HepG2 (cell line): ENCODE measurements at regions not wholly inside any gene's neighbourhood (a gene's known extent, or its start where the extent isn't known, plus 50 kb on each side); places are given as distances from the start of the nearest gene placed in this dataset.

Source experiments
- CREM ChIP-seq, 2 experiments: sonication (generic) in 1 of 2; formaldehyde crosslinking in 1 of 2; IDR thresholded peaks; 2 replicates each; pipeline versions ENCODE4 v1.4.0 to v1.6.1; 2016 to 2020; ENCODE audit warnings: antibody characterized with exemption in 1 of 2, mild to moderate bottlenecking in 1 of 2, missing genetic modification reagents in 1 of 2
- FOXM1 ChIP-seq: sonication (generic); formaldehyde crosslinking; IDR thresholded peaks from 2 replicates; pipeline ENCODE4 v1.5.0; 2020; ENCODE audit warnings: missing genetic modification reagents
- HOXA5 ChIP-seq: sonication (generic); formaldehyde crosslinking; IDR thresholded peaks from 2 replicates; pipeline ENCODE4 v1.4.0; 2020; ENCODE audit warnings: missing genetic modification reagents
- KDM4B ChIP-seq: sonication (generic); formaldehyde crosslinking; IDR thresholded peaks from 2 replicates; pipeline ENCODE4 v1.4.0; 2020; ENCODE audit warnings: missing genetic modification reagents
- KLF11 ChIP-seq: IDR thresholded peaks from 2 replicates; pipeline ENCODE4 v1.6.1; 2016; ENCODE audit warnings: missing compliant biosample characterization
- NR2F6 ChIP-seq, 2 experiments: IDR thresholded peaks; 2 replicates each; pipeline ENCODE4 v1.6.1; 2016; ENCODE audit warnings: antibody characterized with exemption in 1 of 2, mild to moderate bottlenecking in 1 of 2
- SIX4 ChIP-seq: sonication (generic); formaldehyde crosslinking; IDR thresholded peaks from 2 replicates; pipeline ENCODE4 v1.4.0; 2020; ENCODE audit warnings: missing genetic modification reagents
- SMAD3 ChIP-seq: sonication (generic); formaldehyde crosslinking; IDR thresholded peaks from 2 replicates; pipeline ENCODE4 v1.4.0; 2020; ENCODE audit warnings: missing genetic modification reagents
- TBL1XR1 ChIP-seq: fragments of 150-350 bp; IDR thresholded peaks from 2 replicates; pipeline ENCODE4 v1.6.1; 2014; ENCODE audit warnings: borderline replicate concordance, low read length; ENCODE audit not compliant: partially characterized antibody
- TOPORS ChIP-seq: sonication (generic); formaldehyde crosslinking; IDR thresholded peaks from 2 replicates; pipeline ENCODE4 v1.8.0; 2023; ENCODE audit warnings: mild to moderate bottlenecking, missing genetic modification reagents
- ZFP1 ChIP-seq: IDR thresholded peaks from 2 replicates; pipeline ENCODE4 v1.6.1; 2016
- ZNF337 ChIP-seq: sonication (generic); formaldehyde crosslinking; IDR thresholded peaks from 2 replicates; pipeline ENCODE4 v1.5.1; 2020; ENCODE audit warnings: missing genetic modification reagents, low read depth, mild to moderate bottlenecking, borderline replicate concordance
- TF ChIP-seq, protein P1 (sequence below), 2 experiments: sonication (generic) in 1 of 2; formaldehyde crosslinking in 1 of 2; IDR thresholded peaks; 2 replicates each; pipeline versions ENCODE4 v1.4.0 to v1.6.1; 2016 to 2020; ENCODE audit warnings: borderline replicate concordance in 1 of 2, low read depth in 1 of 2, mild to moderate bottlenecking in 1 of 2, missing genetic modification reagents in 1 of 2
- TF ChIP-seq, protein P2 (sequence below): sonication (generic); formaldehyde crosslinking; IDR thresholded peaks from 2 replicates; pipeline ENCODE4 v1.8.0; 2022; ENCODE audit warnings: mild to moderate bottlenecking, missing genetic modification reagents, borderline replicate concordance
- TF ChIP-seq, protein P3 (sequence below): sonication (generic); formaldehyde crosslinking; IDR thresholded peaks from 2 replicates; pipeline ENCODE4 v1.5.0; 2020; ENCODE audit warnings: mild to moderate bottlenecking, missing genetic modification reagents, borderline replicate concordance
- TF ChIP-seq, protein P4 (sequence below): IDR thresholded peaks from 2 replicates; pipeline ENCODE4 v1.6.1; 2016
- TF ChIP-seq, protein P5 (sequence below): IDR thresholded peaks from 2 replicates; pipeline ENCODE4 v1.6.1; 2016; ENCODE audit warnings: missing genetic modification reagents, missing compliant biosample characterization
- TF ChIP-seq, protein P6 (sequence below): sonication (generic); formaldehyde crosslinking; IDR thresholded peaks from 2 replicates; pipeline ENCODE4 v1.4.0; 2020; ENCODE audit warnings: missing genetic modification reagents, borderline replicate concordance

DNA sequence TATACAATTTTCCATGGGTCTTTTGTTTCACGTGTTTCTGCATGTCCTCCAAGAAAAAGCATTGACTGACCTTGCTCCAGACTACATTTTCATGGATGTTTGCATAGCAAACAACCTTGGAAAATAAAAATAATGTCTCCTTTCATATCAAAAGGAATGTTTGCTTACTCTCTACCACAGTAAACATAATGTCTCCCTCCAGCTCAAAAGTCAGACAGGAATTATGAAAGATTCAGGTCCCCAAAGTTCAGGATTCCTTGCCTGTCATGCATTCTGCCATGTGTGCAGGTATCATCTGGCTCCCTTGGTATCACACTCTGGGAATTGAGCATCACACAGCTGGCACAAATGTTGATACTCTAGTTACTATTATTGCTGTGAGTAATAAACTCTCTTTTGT, 103.1 kb upstream of the ZC3H15 start (continued):
- TF ChIP-seq, protein P1, sequence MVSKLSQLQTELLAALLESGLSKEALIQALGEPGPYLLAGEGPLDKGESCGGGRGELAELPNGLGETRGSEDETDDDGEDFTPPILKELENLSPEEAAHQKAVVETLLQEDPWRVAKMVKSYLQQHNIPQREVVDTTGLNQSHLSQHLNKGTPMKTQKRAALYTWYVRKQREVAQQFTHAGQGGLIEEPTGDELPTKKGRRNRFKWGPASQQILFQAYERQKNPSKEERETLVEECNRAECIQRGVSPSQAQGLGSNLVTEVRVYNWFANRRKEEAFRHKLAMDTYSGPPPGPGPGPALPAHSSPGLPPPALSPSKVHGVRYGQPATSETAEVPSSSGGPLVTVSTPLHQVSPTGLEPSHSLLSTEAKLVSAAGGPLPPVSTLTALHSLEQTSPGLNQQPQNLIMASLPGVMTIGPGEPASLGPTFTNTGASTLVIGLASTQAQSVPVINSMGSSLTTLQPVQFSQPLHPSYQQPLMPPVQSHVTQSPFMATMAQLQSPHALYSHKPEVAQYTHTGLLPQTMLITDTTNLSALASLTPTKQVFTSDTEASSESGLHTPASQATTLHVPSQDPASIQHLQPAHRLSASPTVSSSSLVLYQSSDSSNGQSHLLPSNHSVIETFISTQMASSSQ (IDR thresholded peaks at IDR 0.05; ENCODE audit: low read depth) = peak; percentile 37; the same call in 1 of the 2 replicates
- TF ChIP-seq, protein P1 (CRISPR knock-in tag; IDR thresholded peaks at IDR 0.05; ENCODE audit: borderline replicate concordance) = peak; percentile 51; the same call in 1 of the 2 replicates
- TF ChIP-seq NR2F6 (IDR thresholded peaks at IDR 0.05) = peak; percentile 72
- peak; percentile 77 for TF ChIP-seq NR2F6 (CRISPR knock-in tag; IDR thresholded peaks at IDR 0.05)
- peak; percentile 86; the same call in 1 of the 2 replicates for TF ChIP-seq ZFP1 (CRISPR knock-in tag)
- TF ChIP-seq SMAD3 (CRISPR knock-in tag) = peak; percentile 88; the same call in 1 of the 2 replicates
- TF ChIP-seq, protein P2, sequence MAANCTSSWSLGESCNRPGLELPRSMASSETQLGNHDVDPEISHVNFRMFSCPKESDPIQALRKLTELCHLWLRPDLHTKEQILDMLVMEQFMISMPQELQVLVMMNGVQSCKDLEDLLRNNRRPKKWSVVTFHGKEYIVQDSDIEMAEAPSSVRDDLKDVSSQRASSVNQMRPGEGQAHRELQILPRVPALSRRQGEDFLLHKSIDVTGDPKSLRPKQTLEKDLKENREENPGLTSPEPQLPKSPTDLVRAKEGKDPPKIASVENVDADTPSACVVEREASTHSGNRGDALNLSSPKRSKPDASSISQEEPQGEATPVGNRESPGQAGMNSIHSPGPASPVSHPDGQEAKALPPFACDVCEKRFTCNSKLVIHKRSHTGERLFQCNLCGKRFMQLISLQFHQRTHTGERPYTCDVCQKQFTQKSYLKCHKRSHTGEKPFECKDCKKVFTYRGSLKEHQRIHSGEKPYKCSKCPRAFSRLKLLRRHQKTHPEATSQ (CRISPR knock-in tag) = peak; percentile 87; the same call in 1 of the 2 replicates
- peak; percentile 84; the same call in 1 of the 2 replicates for TF ChIP-seq KDM4B
- no peak for TF ChIP-seq TOPORS
- TF ChIP-seq SIX4 (CRISPR knock-in tag) = peak; percentile 74; the same call in 1 of the 2 replicates
- no peak for TF ChIP-seq HOXA5
- TF ChIP-seq, protein P3, sequence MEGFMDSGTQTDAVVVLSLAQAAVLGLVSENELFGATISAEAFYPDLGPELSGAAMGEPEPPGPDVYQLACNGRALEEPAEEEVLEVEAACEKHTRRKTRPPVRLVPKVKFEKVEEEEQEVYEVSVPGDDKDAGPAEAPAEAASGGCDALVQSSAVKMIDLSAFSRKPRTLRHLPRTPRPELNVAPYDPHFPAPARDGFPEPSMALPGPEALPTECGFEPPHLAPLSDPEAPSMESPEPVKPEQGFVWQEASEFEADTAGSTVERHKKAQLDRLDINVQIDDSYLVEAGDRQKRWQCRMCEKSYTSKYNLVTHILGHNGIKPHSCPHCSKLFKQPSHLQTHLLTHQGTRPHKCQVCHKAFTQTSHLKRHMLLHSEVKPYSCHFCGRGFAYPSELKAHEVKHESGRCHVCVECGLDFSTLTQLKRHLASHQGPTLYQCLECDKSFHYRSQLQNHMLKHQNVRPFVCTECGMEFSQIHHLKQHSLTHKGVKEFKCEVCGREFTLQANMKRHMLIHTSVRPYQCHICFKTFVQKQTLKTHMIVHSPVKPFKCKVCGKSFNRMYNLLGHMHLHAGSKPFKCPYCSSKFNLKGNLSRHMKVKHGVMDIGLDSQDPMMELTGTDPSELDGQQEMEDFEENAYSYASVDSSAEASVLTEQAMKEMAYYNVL (CRISPR knock-in tag) = peak; percentile 49; the same call in 1 of the 2 replicates
- TF ChIP-seq, protein P4, sequence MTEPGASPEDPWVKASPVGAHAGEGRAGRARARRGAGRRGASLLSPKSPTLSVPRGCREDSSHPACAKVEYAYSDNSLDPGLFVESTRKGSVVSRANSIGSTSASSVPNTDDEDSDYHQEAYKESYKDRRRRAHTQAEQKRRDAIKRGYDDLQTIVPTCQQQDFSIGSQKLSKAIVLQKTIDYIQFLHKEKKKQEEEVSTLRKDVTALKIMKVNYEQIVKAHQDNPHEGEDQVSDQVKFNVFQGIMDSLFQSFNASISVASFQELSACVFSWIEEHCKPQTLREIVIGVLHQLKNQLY = peak; percentile 91
- TF ChIP-seq ZNF337 (CRISPR knock-in tag) = no peak
- TF ChIP-seq, protein P5, sequence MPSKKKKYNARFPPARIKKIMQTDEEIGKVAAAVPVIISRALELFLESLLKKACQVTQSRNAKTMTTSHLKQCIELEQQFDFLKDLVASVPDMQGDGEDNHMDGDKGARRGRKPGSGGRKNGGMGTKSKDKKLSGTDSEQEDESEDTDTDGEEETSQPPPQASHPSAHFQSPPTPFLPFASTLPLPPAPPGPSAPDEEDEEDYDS (CRISPR knock-in tag) = peak; percentile 49; the same call in 1 of the 2 replicates
- no peak for TF ChIP-seq FOXM1 (CRISPR knock-in tag)
- TF ChIP-seq TBL1XR1 = peak; percentile 89
- peak; percentile 89 for TF ChIP-seq CREM (IDR thresholded peaks at IDR 0.05)
- TF ChIP-seq CREM (CRISPR knock-in tag; IDR thresholded peaks at IDR 0.05) = no peak
- TF ChIP-seq, protein P6, sequence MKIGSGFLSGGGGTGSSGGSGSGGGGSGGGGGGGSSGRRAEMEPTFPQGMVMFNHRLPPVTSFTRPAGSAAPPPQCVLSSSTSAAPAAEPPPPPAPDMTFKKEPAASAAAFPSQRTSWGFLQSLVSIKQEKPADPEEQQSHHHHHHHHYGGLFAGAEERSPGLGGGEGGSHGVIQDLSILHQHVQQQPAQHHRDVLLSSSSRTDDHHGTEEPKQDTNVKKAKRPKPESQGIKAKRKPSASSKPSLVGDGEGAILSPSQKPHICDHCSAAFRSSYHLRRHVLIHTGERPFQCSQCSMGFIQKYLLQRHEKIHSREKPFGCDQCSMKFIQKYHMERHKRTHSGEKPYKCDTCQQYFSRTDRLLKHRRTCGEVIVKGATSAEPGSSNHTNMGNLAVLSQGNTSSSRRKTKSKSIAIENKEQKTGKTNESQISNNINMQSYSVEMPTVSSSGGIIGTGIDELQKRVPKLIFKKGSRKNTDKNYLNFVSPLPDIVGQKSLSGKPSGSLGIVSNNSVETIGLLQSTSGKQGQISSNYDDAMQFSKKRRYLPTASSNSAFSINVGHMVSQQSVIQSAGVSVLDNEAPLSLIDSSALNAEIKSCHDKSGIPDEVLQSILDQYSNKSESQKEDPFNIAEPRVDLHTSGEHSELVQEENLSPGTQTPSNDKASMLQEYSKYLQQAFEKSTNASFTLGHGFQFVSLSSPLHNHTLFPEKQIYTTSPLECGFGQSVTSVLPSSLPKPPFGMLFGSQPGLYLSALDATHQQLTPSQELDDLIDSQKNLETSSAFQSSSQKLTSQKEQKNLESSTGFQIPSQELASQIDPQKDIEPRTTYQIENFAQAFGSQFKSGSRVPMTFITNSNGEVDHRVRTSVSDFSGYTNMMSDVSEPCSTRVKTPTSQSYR (CRISPR knock-in tag) = 0 out of 2 replicates have a peak, but pooled peaks have one; percentile 26
- peak; percentile 61; the same call in 1 of the 2 replicates for TF ChIP-seq KLF11 (CRISPR knock-in tag)
